HUDEP-2 (cell line): ENCODE measurements at regions not wholly inside any gene's neighbourhood (a gene's known extent, or its start where the extent isn't known, plus 50 kb on each side); places are given as distances from the start of the nearest gene placed in this dataset.

Source experiments
- DNase-seq, 76 experiments: peaks; one replicate each; lab custom pipeline; 2025; ENCODE audit not compliant: unreplicated experiment in 76 of 76; lab: John Stamatoyannopoulos, UW

GRCh38 chr17:73944366-73944765, 259.1 kb upstream of the RPL38 start:
- no peak for DNase-seq

- no peak for DNase-seq
Measured at GRCh38 chr17:73947281-73947965, 256.1 kb upstream of the RPL38 start.

GRCh38 chr17:73947966-73948355, 255.5 kb upstream of the RPL38 start:
- no peak for DNase-seq

- DNase-seq = no peak
Measured at GRCh38 chr17:73949903-73950592, 253.4 kb upstream of the RPL38 start.

GRCh38 chr17:73950593-73950914, 252.9 kb upstream of the RPL38 start:
- no peak for DNase-seq

GRCh38 chr17:73952082-73952479, 251.4 kb upstream of the RPL38 start:
- no peak for DNase-seq

GRCh38 chr17:73952480-73953205, 250.8 kb upstream of the RPL38 start:
- peak in 3 of 76 experiments; percentile 1 to 13 (median 2) for DNase-seq

- no peak for DNase-seq
Measured at GRCh38 chr17:73953206-73954033, 250.1 kb upstream of the RPL38 start.

- DNase-seq = no peak
Measured at GRCh38 chr17:73954951-73955350, 248.5 kb upstream of the RPL38 start.

GRCh38 chr17:73955616-73956015, 247.9 kb upstream of the RPL38 start:
- DNase-seq = no peak

GRCh38 chr17:73956169-73956568, 247.3 kb upstream of the RPL38 start:
- DNase-seq = no peak

- DNase-seq = peak in 39 of 76 experiments; percentile 0 to 60 (median 19)
Measured at GRCh38 chr17:73956595-73957465, 246.6 kb upstream of the RPL38 start.

GRCh38 chr17:73957564-73957963, 245.9 kb upstream of the RPL38 start:
- no peak for DNase-seq

GRCh38 chr17:73958453-73958852, 245.0 kb upstream of the RPL38 start:
- DNase-seq = no peak

GRCh38 chr17:73960469-73960868, 243.0 kb upstream of the RPL38 start:
- no peak for DNase-seq

GRCh38 chr17:73962308-73962707, 241.2 kb upstream of the RPL38 start:
- no peak for DNase-seq

- no peak for DNase-seq
Measured at GRCh38 chr17:73968680-73969079, 234.8 kb upstream of the RPL38 start.

- no peak for DNase-seq
Measured at GRCh38 chr17:73969956-73970355, 233.5 kb upstream of the RPL38 start.

GRCh38 chr17:73971127-73971526, 232.4 kb upstream of the RPL38 start:
- no peak for DNase-seq

GRCh38 chr17:73972056-73972455, 231.4 kb upstream of the RPL38 start:
- DNase-seq = no peak
